Right lobe of liver (tissue), 4 donors: ENCODE measurements at regions not wholly inside any gene's neighbourhood (a gene's known extent, or its start where the extent isn't known, plus 50 kb on each side); places are given as distances from the start of the nearest gene placed in this dataset.

Experiments
- POLR2A ChIP-seq: fragments of 450-650 bp; IDR thresholded peaks from one replicate; pipeline ENCODE4 v1.6.1; 2017; ENCODE audit warnings: antibody characterized with exemption, mild to moderate bottlenecking
- TF ChIP-seq, protein P1 (sequence below), 4 donors: fragments of 200-600 bp in 3 of 4; fragments of 450-650 bp in 1 of 4; IDR thresholded peaks; one replicate each; pipeline versions ENCODE4 v1.5.1 to v1.8.0; 2016 to 2022; ENCODE audit warnings: antibody characterized with exemption in 4 of 4, mild to moderate bottlenecking in 2 of 4
- donor health status: DM: no; HTN: no; CAD: no.
- donor health status: DM: no; HTN: no; CAD: no.
- donor health status: DM: no; HTN: yes; CAD: no.

- TF ChIP-seq POLR2A, result no peak
- TF ChIP-seq, protein P1, sequence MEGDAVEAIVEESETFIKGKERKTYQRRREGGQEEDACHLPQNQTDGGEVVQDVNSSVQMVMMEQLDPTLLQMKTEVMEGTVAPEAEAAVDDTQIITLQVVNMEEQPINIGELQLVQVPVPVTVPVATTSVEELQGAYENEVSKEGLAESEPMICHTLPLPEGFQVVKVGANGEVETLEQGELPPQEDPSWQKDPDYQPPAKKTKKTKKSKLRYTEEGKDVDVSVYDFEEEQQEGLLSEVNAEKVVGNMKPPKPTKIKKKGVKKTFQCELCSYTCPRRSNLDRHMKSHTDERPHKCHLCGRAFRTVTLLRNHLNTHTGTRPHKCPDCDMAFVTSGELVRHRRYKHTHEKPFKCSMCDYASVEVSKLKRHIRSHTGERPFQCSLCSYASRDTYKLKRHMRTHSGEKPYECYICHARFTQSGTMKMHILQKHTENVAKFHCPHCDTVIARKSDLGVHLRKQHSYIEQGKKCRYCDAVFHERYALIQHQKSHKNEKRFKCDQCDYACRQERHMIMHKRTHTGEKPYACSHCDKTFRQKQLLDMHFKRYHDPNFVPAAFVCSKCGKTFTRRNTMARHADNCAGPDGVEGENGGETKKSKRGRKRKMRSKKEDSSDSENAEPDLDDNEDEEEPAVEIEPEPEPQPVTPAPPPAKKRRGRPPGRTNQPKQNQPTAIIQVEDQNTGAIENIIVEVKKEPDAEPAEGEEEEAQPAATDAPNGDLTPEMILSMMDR (IDR thresholded peaks at IDR 0.05), result no peak
These were observed 613.1 kb upstream of the PTGER4 start for GRCh38 chr5:40066616-40067015.
